HepG2 (cell line): ENCODE measurements at regions not wholly inside any gene's neighbourhood (a gene's known extent, or its start where the extent isn't known, plus 50 kb on each side); places are given as distances from the start of the nearest gene placed in this dataset.

Experiments
- EHMT2 ChIP-seq: fragments of 200-600 bp; sonication (generic); IDR thresholded peaks from 2 replicates; pipeline ENCODE4 v1.7.0; 2017; ENCODE audit warnings: antibody characterized with exemption, low read depth, low read length, borderline replicate concordance
- NR2F1 ChIP-seq, 2 experiments: fragments of 450-650 bp in 1 of 2; formaldehyde crosslinking in 1 of 2; IDR thresholded peaks; 2 replicates each; pipeline versions ENCODE4 v1.5.0 to v1.6.1; 2016 to 2020; ENCODE audit warnings: mild to moderate bottlenecking in 1 of 2, missing compliant biosample characterization in 1 of 2, missing genetic modification reagents in 1 of 2, moderate library complexity in 1 of 2
- NR2F6 ChIP-seq, 2 experiments: IDR thresholded peaks; 2 replicates each; pipeline ENCODE4 v1.6.1; 2016; ENCODE audit warnings: antibody characterized with exemption in 1 of 2, mild to moderate bottlenecking in 1 of 2
- PATZ1 ChIP-seq: sonication (generic); formaldehyde crosslinking; IDR thresholded peaks from 2 replicates; pipeline ENCODE4 v1.4.0; 2020; ENCODE audit warnings: missing genetic modification reagents
- POGZ ChIP-seq: sonication (generic); formaldehyde crosslinking; IDR thresholded peaks from 2 replicates; pipeline ENCODE4 v1.4.0; 2020; ENCODE audit warnings: mild to moderate bottlenecking, missing genetic modification reagents
- SALL1 ChIP-seq: sonication (generic); formaldehyde crosslinking; IDR thresholded peaks from 2 replicates; pipeline ENCODE4 v1.8.0; 2022; ENCODE audit warnings: mild to moderate bottlenecking, missing genetic modification reagents
- SMAD1 ChIP-seq: sonication (generic); formaldehyde crosslinking; IDR thresholded peaks from 2 replicates; pipeline ENCODE4 v1.4.0; 2020; ENCODE audit warnings: missing genetic modification reagents, low read depth, mild to moderate bottlenecking, borderline replicate concordance
- SRSF1 ChIP-seq: fragments of 200-400 bp; formaldehyde crosslinking; optimal IDR thresholded peaks from 2 replicates; pipeline ENCODE3; 2017; ENCODE audit warnings: mild to moderate bottlenecking, low read depth, low read length, moderate library complexity
- ZBTB39 ChIP-seq: sonication (generic); formaldehyde crosslinking; IDR thresholded peaks from 2 replicates; pipeline ENCODE4 v1.5.0; 2020; ENCODE audit warnings: missing genetic modification reagents
- ZBTB7B ChIP-seq: sonication (generic); formaldehyde crosslinking; IDR thresholded peaks from 2 replicates; pipeline ENCODE4 v1.4.0; 2020; ENCODE audit warnings: missing genetic modification reagents
- ZFP37 ChIP-seq: sonication (generic); formaldehyde crosslinking; IDR thresholded peaks from 2 replicates; pipeline ENCODE4 v1.4.0; 2020; ENCODE audit warnings: missing genetic modification reagents, borderline replicate concordance
- ZNF225 ChIP-seq: sonication (generic); formaldehyde crosslinking; IDR thresholded peaks from 2 replicates; pipeline ENCODE4 v1.4.0; 2020; ENCODE audit warnings: mild to moderate bottlenecking, missing genetic modification reagents
- ZNF281 ChIP-seq: sonication (generic); formaldehyde crosslinking; IDR thresholded peaks from 2 replicates; pipeline ENCODE4 v1.4.0; 2020; ENCODE audit warnings: missing genetic modification reagents, borderline replicate concordance
- ZNF317 ChIP-seq: sonication (generic); formaldehyde crosslinking; IDR thresholded peaks from 2 replicates; pipeline ENCODE4 v1.5.0; 2020; ENCODE audit warnings: mild to moderate bottlenecking, missing genetic modification reagents
- ZNF724P ChIP-seq: sonication (generic); formaldehyde crosslinking; IDR thresholded peaks from 2 replicates; pipeline ENCODE4 v1.8.0; 2022; ENCODE audit warnings: missing genetic modification reagents, borderline replicate concordance
- TF ChIP-seq, protein P1 (sequence below): sonication (generic); formaldehyde crosslinking; IDR thresholded peaks from 2 replicates; pipeline ENCODE4 v1.4.0; 2020; ENCODE audit warnings: missing genetic modification reagents, borderline replicate concordance
- TF ChIP-seq, protein P2 (sequence below): sonication (generic); formaldehyde crosslinking; IDR thresholded peaks from 2 replicates; pipeline ENCODE4 v1.4.0; 2020; ENCODE audit warnings: missing genetic modification reagents

- TF ChIP-seq, protein P1, sequence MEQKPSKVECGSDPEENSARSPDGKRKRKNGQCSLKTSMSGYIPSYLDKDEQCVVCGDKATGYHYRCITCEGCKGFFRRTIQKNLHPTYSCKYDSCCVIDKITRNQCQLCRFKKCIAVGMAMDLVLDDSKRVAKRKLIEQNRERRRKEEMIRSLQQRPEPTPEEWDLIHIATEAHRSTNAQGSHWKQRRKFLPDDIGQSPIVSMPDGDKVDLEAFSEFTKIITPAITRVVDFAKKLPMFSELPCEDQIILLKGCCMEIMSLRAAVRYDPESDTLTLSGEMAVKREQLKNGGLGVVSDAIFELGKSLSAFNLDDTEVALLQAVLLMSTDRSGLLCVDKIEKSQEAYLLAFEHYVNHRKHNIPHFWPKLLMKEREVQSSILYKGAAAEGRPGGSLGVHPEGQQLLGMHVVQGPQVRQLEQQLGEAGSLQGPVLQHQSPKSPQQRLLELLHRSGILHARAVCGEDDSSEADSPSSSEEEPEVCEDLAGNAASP (CRISPR knock-in tag) = peak; percentile 67; the same call in 1 of the 2 replicates
- TF ChIP-seq ZFP37 (CRISPR knock-in tag) = no peak
- no peak for TF ChIP-seq ZNF317
- no peak for TF ChIP-seq SRSF1
- TF ChIP-seq SALL1 (CRISPR knock-in tag) = 0 out of 2 replicates have a peak, but pooled peaks have one; percentile 14
- TF ChIP-seq ZNF724P (CRISPR knock-in tag) = no peak
- TF ChIP-seq ZBTB39 (CRISPR knock-in tag) = no peak
- no peak for TF ChIP-seq ZNF225 (CRISPR knock-in tag)
- 0 out of 2 replicates have a peak, but pooled peaks have one; percentile 26 for TF ChIP-seq EHMT2
- TF ChIP-seq NR2F6 (IDR thresholded peaks at IDR 0.05) = 0 out of 2 replicates have a peak, but pooled peaks have one; percentile 30
- peak; percentile 39; the same call in 1 of the 2 replicates for TF ChIP-seq NR2F6 (CRISPR knock-in tag; IDR thresholded peaks at IDR 0.05)
- TF ChIP-seq ZNF281 = peak; percentile 54; the same call in 1 of the 2 replicates
- TF ChIP-seq PATZ1 (CRISPR knock-in tag) = peak; percentile 78
- TF ChIP-seq SMAD1 (CRISPR knock-in tag) = no peak
- TF ChIP-seq POGZ (CRISPR knock-in tag) = 0 out of 2 replicates have a peak, but pooled peaks have one; percentile 32
- TF ChIP-seq NR2F1 (CRISPR knock-in tag; IDR thresholded peaks at IDR 0.05) = peak in 1 of 2 experiments; percentile 55; a peak in 1 of 4 replicates
- TF ChIP-seq ZBTB7B (CRISPR knock-in tag) = 0 out of 2 replicates have a peak, but pooled peaks have one; percentile 25
- TF ChIP-seq, protein P2, sequence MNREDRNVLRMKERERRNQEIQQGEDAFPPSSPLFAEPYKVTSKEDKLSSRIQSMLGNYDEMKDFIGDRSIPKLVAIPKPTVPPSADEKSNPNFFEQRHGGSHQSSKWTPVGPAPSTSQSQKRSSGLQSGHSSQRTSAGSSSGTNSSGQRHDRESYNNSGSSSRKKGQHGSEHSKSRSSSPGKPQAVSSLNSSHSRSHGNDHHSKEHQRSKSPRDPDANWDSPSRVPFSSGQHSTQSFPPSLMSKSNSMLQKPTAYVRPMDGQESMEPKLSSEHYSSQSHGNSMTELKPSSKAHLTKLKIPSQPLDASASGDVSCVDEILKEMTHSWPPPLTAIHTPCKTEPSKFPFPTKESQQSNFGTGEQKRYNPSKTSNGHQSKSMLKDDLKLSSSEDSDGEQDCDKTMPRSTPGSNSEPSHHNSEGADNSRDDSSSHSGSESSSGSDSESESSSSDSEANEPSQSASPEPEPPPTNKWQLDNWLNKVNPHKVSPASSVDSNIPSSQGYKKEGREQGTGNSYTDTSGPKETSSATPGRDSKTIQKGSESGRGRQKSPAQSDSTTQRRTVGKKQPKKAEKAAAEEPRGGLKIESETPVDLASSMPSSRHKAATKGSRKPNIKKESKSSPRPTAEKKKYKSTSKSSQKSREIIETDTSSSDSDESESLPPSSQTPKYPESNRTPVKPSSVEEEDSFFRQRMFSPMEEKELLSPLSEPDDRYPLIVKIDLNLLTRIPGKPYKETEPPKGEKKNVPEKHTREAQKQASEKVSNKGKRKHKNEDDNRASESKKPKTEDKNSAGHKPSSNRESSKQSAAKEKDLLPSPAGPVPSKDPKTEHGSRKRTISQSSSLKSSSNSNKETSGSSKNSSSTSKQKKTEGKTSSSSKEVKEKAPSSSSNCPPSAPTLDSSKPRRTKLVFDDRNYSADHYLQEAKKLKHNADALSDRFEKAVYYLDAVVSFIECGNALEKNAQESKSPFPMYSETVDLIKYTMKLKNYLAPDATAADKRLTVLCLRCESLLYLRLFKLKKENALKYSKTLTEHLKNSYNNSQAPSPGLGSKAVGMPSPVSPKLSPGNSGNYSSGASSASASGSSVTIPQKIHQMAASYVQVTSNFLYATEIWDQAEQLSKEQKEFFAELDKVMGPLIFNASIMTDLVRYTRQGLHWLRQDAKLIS (CRISPR knock-in tag) = no peak
These were observed 58.2 kb upstream of the FZD7 start (continued) for GRCh38 chr2:201975434-201975833.
